Smooth muscle cell (in vitro differentiated cells): ENCODE measurements at regions not wholly inside any gene's neighbourhood (a gene's known extent, or its start where the extent isn't known, plus 50 kb on each side); places are given as distances from the start of the nearest gene placed in this dataset.

Source experiments
- DNase-seq: peaks from one replicate; lab custom pipeline; 2025; ENCODE audit not compliant: unreplicated experiment; lab: John Stamatoyannopoulos, UW
- H2AFZ ChIP-seq: fragments of 200-600 bp; sonication (generic); 2 replicates; pipeline ENCODE4 v1.6.0; 2016; ENCODE audit warnings: antibody characterized with exemption, low read depth, mild to moderate bottlenecking
- H3F3A ChIP-seq: fragments of 200-600 bp; sonication (generic); 2 replicates; pipeline ENCODE4 v1.6.0; 2017; ENCODE audit warnings: antibody characterized with exemption, low read depth
- H3K27ac ChIP-seq: fragments of 200-600 bp; sonication (generic); 2 replicates; pipeline ENCODE4 v1.5.1; 2016; ENCODE audit warnings: low read depth, mild to moderate bottlenecking
- H3K27me3 ChIP-seq: fragments of 200-600 bp; sonication (generic); 2 replicates; pipeline ENCODE4 v1.6.1; 2016; ENCODE audit warnings: low read depth, mild to moderate bottlenecking
- H3K36me3 ChIP-seq: fragments of 200-600 bp; sonication (generic); 2 replicates; pipeline ENCODE4 v1.5.1; 2016; ENCODE audit warnings: low read depth
- H3K4me1 ChIP-seq: fragments of 200-600 bp; sonication (generic); 2 replicates; pipeline ENCODE4 v1.5.1; 2016; ENCODE audit warnings: low read depth
- H3K4me2 ChIP-seq: fragments of 200-600 bp; sonication (generic); 2 replicates; pipeline ENCODE4 v1.6.0; 2016; ENCODE audit warnings: mild to moderate bottlenecking
- H3K4me3 ChIP-seq: fragments of 200-600 bp; sonication (generic); 2 replicates; pipeline ENCODE4 v1.5.1; 2016; ENCODE audit warnings: mild to moderate bottlenecking
- H3K79me2 ChIP-seq: fragments of 200-600 bp; sonication (generic); 2 replicates; pipeline ENCODE4 v1.6.0; 2016; ENCODE audit warnings: low read depth, mild to moderate bottlenecking
- H3K9ac ChIP-seq: fragments of 200-600 bp; sonication (generic); 2 replicates; pipeline ENCODE4 v1.6.0; 2016; ENCODE audit warnings: low read depth
- H3K9me3 ChIP-seq: fragments of 200-600 bp; sonication (generic); replicated peaks from 2 replicates; pipeline ENCODE4 v1.5.1; 2016; ENCODE audit warnings: low read depth
- H4K20me1 ChIP-seq: fragments of 200-600 bp; sonication (generic); 2 replicates; pipeline ENCODE4 v1.6.0; 2016; ENCODE audit warnings: low read depth
- CTCF ChIP-seq: fragments of 200-600 bp; sonication (generic); IDR thresholded peaks from 2 replicates; pipeline ENCODE4 v1.5.1; 2017; ENCODE audit warnings: borderline replicate concordance, mild to moderate bottlenecking, antibody characterized with exemption; ENCODE audit not compliant: insufficient read depth, poor library complexity, severe bottlenecking
- WGBS: methylation state at CpG from one replicate; pipeline ENCODE4 v1.1.7; 2016; ENCODE audit warnings: low lambda C conversion rate; 5-methylcytosine and 5-hydroxymethylcytosine counted together

- no peaks in the 10 kb centered on the region for H3K36me3 ChIP-seq
- no peak for DNase-seq
- H3K9ac ChIP-seq, result no peak overlapping the region
- WGBS, result 1% methylated on average over 52 of the region's 75 CpGs
- peak overlapping the region; percentile 88 for H3K4me2 ChIP-seq
- no peaks in the 10 kb centered on the region for H3F3A ChIP-seq
- H3K9me3 ChIP-seq, result no peaks in the 10 kb centered on the region
- H3K27ac ChIP-seq, result no peak overlapping the region
- peak overlapping the region; percentile 54 for H3K4me3 ChIP-seq
- H3K27me3 ChIP-seq, result peaks cover 60% of the 10 kb centered on the region
- H3K79me2 ChIP-seq, result no peaks in the 10 kb centered on the region
- peak overlapping the region; percentile 2 for H2AFZ ChIP-seq
- no peaks in the 10 kb centered on the region for H4K20me1 ChIP-seq
- peaks cover 12% of the 10 kb centered on the region for H3K4me1 ChIP-seq
- no peak for TF ChIP-seq CTCF
Observed at GRCh38 chr3:69542089-69542804, 156.4 kb upstream of the FRMD4B start.

GRCh38 chr3:69541711-69542088, 155.8 kb upstream of the FRMD4B start:
- H3K27ac ChIP-seq, result no peak overlapping the region
- H2AFZ ChIP-seq, result peak overlapping the region; percentile 2
- H3K9me3 ChIP-seq, result no peaks in the 10 kb centered on the region
- H3K9ac ChIP-seq, result no peak overlapping the region
- peaks cover 59% of the 10 kb centered on the region for H3K27me3 ChIP-seq
- no peaks in the 10 kb centered on the region for H4K20me1 ChIP-seq
- H3F3A ChIP-seq, result no peaks in the 10 kb centered on the region
- H3K79me2 ChIP-seq, result no peaks in the 10 kb centered on the region
- H3K4me1 ChIP-seq, result peaks cover 12% of the 10 kb centered on the region
- no peak for TF ChIP-seq CTCF
- DNase-seq, result no peak
- WGBS, result under 1% methylated on average over 28 of the region's 28 CpGs
- peak overlapping the region; percentile 54 for H3K4me3 ChIP-seq
- H3K36me3 ChIP-seq, result no peaks in the 10 kb centered on the region
- H3K4me2 ChIP-seq, result peak overlapping the region; percentile 88

GRCh38 chr3:69540706-69541581, 155.1 kb upstream of the FRMD4B start:
- Histone ChIP-seq H3K9ac (no peak overlapping the region), H3K9me3 (no peaks in the 10 kb centered on the region), H3K36me3 (no peaks in the 10 kb centered on the region), H3K27me3 (peaks cover 51% of the 10 kb centered on the region), H3K27ac (no peak overlapping the region), H4K20me1 (no peaks in the 10 kb centered on the region), H3F3A (no peaks in the 10 kb centered on the region), H3K4me2 (peak overlapping the region; percentile 88), H3K4me3 (peak overlapping the region; percentile 54), H3K79me2 (no peaks in the 10 kb centered on the region), H2AFZ (peak overlapping the region; percentile 2), H3K4me1 (peaks cover 12% of the 10 kb centered on the region)
- WGBS, result 35% methylated on average over 24 of the region's 24 CpGs
- no peak for DNase-seq
- TF ChIP-seq CTCF, result no peak
